ENCODE measurements at regions not wholly inside any gene's neighbourhood (a gene's known extent, or its start where the extent isn't known, plus 50 kb on each side); places are given as distances from the start of the nearest gene placed in this dataset.

- H3K4me3 Mint-ChIP-seq = no peak overlapping the region; the same call in 2 of the 3 replicates
- Histone ChIP-seq H3F3A (replicated peaks; ENCODE audit: low read depth) (no peaks in the 10 kb centered on the region), H3K27ac (ENCODE audit: low read depth) (no peak overlapping the region), H3K36me3 (ENCODE audit: insufficient read depth) (no peaks in the 10 kb centered on the region), H2AFZ (no peak overlapping the region), H3K27me3 (ENCODE audit: insufficient read depth) (no peaks in the 10 kb centered on the region), H3K79me2 (replicated peaks; ENCODE audit: insufficient read depth) (no peaks in the 10 kb centered on the region), H3K4me1 (ENCODE audit: insufficient read depth) (no peaks in the 10 kb centered on the region), H3K4me3 (no peak overlapping the region), H3K4me2 (no peak overlapping the region), H3K9me2 (ENCODE audit: insufficient read depth) (no peaks in the 10 kb centered on the region), H4K20me1 (replicated peaks; ENCODE audit: insufficient read depth) (no peaks in the 10 kb centered on the region)
- DNase-seq (ENCODE audit: low spot score) (no peak), ATAC-seq (no peak)
- H3K27ac Mint-ChIP-seq = no peak overlapping the region
- no peaks in the 10 kb centered on the region; the same call in 1 of the 3 replicates for H3K9me3 Mint-ChIP-seq
- H3K36me3 Mint-ChIP-seq (ENCODE audit: low read depth) = peaks cover 2% of the 10 kb centered on the region; the same call in 1 of the 3 replicates
- H3K4me1 Mint-ChIP-seq = peaks cover 3% of the 10 kb centered on the region; the same call in 1 of the 3 replicates
- TF ChIP-seq CTCF (conservative IDR thresholded peaks at IDR 0.05; ENCODE audit: low read depth in 2 of 2) (no peak), JUNB (IDR thresholded peaks at IDR 0.05; ENCODE audit: unreplicated experiment) (no peak), EZH2 (IDR thresholded peaks at IDR 0.05; ENCODE audit: low read depth, unreplicated experiment) (no peak), POLR2AphosphoS5 (IDR thresholded peaks at IDR 0.05; ENCODE audit: low read depth) (no peak), EZH2phosphoT487 (IDR thresholded peaks at IDR 0.05; ENCODE audit: unreplicated experiment) (no peak), ZNF331 (CRISPR knock-in tag; IDR thresholded peaks at IDR 0.05; ENCODE audit: low read depth) (no peak), ETS1 (IDR thresholded peaks at IDR 0.05) (no peak), NANOG (IDR thresholded peaks at IDR 0.05; ENCODE audit: borderline replicate concordance) (no peak), REST (IDR thresholded peaks at IDR 0.05; ENCODE audit: unreplicated experiment) (no peak), ZNF114 (CRISPR knock-in tag; IDR thresholded peaks at IDR 0.05) (no peak)
- H3K27me3 Mint-ChIP-seq (ENCODE audit: insufficient read depth, low read depth, poor library complexity) = peaks cover 5% of the 10 kb centered on the region
These were observed 1132.4 kb downstream of the BRD1 start for GRCh38 chr22:48695251-48695650.

Data from GM23338 (cell line).